Left ventricle myocardium inferior (tissue), 1 donor: ENCODE measurements at regions not wholly inside any gene's neighbourhood (a gene's known extent, or its start where the extent isn't known, plus 50 kb on each side); places are given as distances from the start of the nearest gene placed in this dataset.

Source experiments
- DNase-seq: peaks from one replicate; pipeline ENCODE4 v3.0.0-alpha.2; 2020
- H3K27ac ChIP-seq: fragments of 200-600 bp; replicated peaks from 2 replicates; pipeline ENCODE4 v1.8.0; 2021
- H3K27me3 ChIP-seq: fragments of 200-600 bp; 2 replicates; pipeline ENCODE4 v1.8.0; 2021; ENCODE audit warnings: low read depth
- H3K36me3 ChIP-seq: fragments of 200-600 bp; 2 replicates; pipeline ENCODE4 v1.8.0; 2021
- H3K4me1 ChIP-seq: fragments of 200-600 bp; 2 replicates; pipeline ENCODE4 v1.8.0; 2021
- H3K4me3 ChIP-seq: fragments of 200-600 bp; 2 replicates; pipeline ENCODE4 v1.8.0; 2021; ENCODE audit warnings: mild to moderate bottlenecking, moderate library complexity
- H3K9me3 ChIP-seq: fragments of 200-600 bp; replicated peaks from 2 replicates; pipeline ENCODE4 v1.8.0; 2021
- CTCF ChIP-seq: fragments of 200-600 bp; IDR thresholded peaks from 2 replicates; pipeline ENCODE4 v1.8.0; 2021; ENCODE audit warnings: antibody characterized with exemption, mild to moderate bottlenecking, borderline replicate concordance
- intact Hi-C: fragments of 100-400 bp; cut with micrococcal nuclease; formaldehyde crosslinking; loops from one replicate; pipeline ENCODE4 v1.11.0; 2022
- donor health status: DM: no; HTN: yes; CAD: no; lungs with severe emphysema.

- TF ChIP-seq CTCF = no peak
- Histone ChIP-seq H3K4me3 (no peak overlapping the region), H3K27ac (no peak overlapping the region), H3K27me3 (no peaks in the 10 kb centered on the region), H3K9me3 (no peaks in the 10 kb centered on the region), H3K4me1 (no peaks in the 10 kb centered on the region), H3K36me3 (no peaks in the 10 kb centered on the region)
- intact Hi-C loops = no loop called here
- DNase-seq = no peak
Measured at GRCh38 chr1:87887100-87887499, 558.4 kb downstream of the LMO4 start.

GRCh38 chr1:87888446-87888845 lies 559.8 kb downstream of the LMO4 start:
- H3K36me3 ChIP-seq = no peaks in the 10 kb centered on the region
- no peak overlapping the region for H3K4me3 ChIP-seq
- H3K27ac ChIP-seq = no peak overlapping the region
- H3K27me3 ChIP-seq = no peaks in the 10 kb centered on the region
- H3K9me3 ChIP-seq = no peaks in the 10 kb centered on the region
- no peak for TF ChIP-seq CTCF
- DNase-seq = no peak
- intact Hi-C loops = no loop called here
- H3K4me1 ChIP-seq = no peaks in the 10 kb centered on the region

- Histone ChIP-seq H3K9me3 (no peaks in the 10 kb centered on the region), H3K27ac (no peak overlapping the region), H3K4me1 (no peaks in the 10 kb centered on the region), H3K27me3 (no peaks in the 10 kb centered on the region), H3K4me3 (no peak overlapping the region), H3K36me3 (no peaks in the 10 kb centered on the region)
- intact Hi-C loops = no loop called here
- DNase-seq = no peak
- TF ChIP-seq CTCF = no peak
Measured at GRCh38 chr1:87894062-87894461, 565.4 kb downstream of the LMO4 start.

- no peak for DNase-seq
- TF ChIP-seq CTCF = no peak
- Histone ChIP-seq H3K9me3 (no peaks in the 10 kb centered on the region), H3K27ac (no peak overlapping the region), H3K27me3 (no peaks in the 10 kb centered on the region), H3K36me3 (no peaks in the 10 kb centered on the region), H3K4me3 (no peak overlapping the region), H3K4me1 (no peaks in the 10 kb centered on the region)
- intact Hi-C loops = no loop called here
Measured at GRCh38 chr1:87897481-87897880, 568.8 kb downstream of the LMO4 start.

- Histone ChIP-seq H3K27me3 (no peaks in the 10 kb centered on the region), H3K4me3 (no peak overlapping the region), H3K27ac (no peak overlapping the region), H3K4me1 (no peaks in the 10 kb centered on the region), H3K36me3 (no peaks in the 10 kb centered on the region), H3K9me3 (no peaks in the 10 kb centered on the region)
- intact Hi-C loops = no loop called here
- no peak for DNase-seq
- no peak for TF ChIP-seq CTCF
Measured at GRCh38 chr1:87898431-87898830, 569.8 kb downstream of the LMO4 start.

- Histone ChIP-seq H3K36me3 (no peaks in the 10 kb centered on the region), H3K9me3 (no peaks in the 10 kb centered on the region), H3K27ac (no peak overlapping the region), H3K27me3 (no peaks in the 10 kb centered on the region), H3K4me3 (no peak overlapping the region), H3K4me1 (no peaks in the 10 kb centered on the region)
- no peak for DNase-seq
- no peak for TF ChIP-seq CTCF
- intact Hi-C loops = no loop called here
Measured at GRCh38 chr1:87899017-87899416, 570.3 kb downstream of the LMO4 start.
